Fibroblast of pulmonary artery (primary cell): ENCODE measurements at regions not wholly inside any gene's neighbourhood (a gene's known extent, or its start where the extent isn't known, plus 50 kb on each side); places are given as distances from the start of the nearest gene placed in this dataset.

Experiments used
- DNase-seq: peaks from one replicate; pipeline ENCODE4 v3.0.0-alpha.2; 2010; ENCODE audit warnings: low read depth
- H3K4me3 ChIP-seq: replicated peaks from 2 replicates; pipeline ENCODE4 v1.5.1; 2011; ENCODE audit warnings: low read depth, mild to moderate bottlenecking, control low read depth, low read length, moderate library complexity
- CTCF ChIP-seq: IDR thresholded peaks from 2 replicates; pipeline ENCODE4 v1.5.1; 2011; ENCODE audit warnings: mild to moderate bottlenecking, control low read depth, low read length, inconsistent platforms; ENCODE audit errors: missing control alignments

GRCh38 chr2:58991357-58991756, 750.2 kb upstream of the FANCL start:
- H3K4me3 ChIP-seq, result no peak overlapping the region
- no peak for TF ChIP-seq CTCF
- no peak for DNase-seq

GRCh38 chr2:58985541-58985940, 744.4 kb upstream of the FANCL start:
- no peak for TF ChIP-seq CTCF
- no peak for DNase-seq
- H3K4me3 ChIP-seq, result no peak overlapping the region

- DNase-seq, result no peak
- TF ChIP-seq CTCF, result no peak
- H3K4me3 ChIP-seq, result no peak overlapping the region
These were observed 743.6 kb upstream of the FANCL start for GRCh38 chr2:58984731-58985130.

- no peak for DNase-seq
- no peak overlapping the region for H3K4me3 ChIP-seq
- no peak for TF ChIP-seq CTCF
These were observed 742.0 kb upstream of the FANCL start for GRCh38 chr2:58983111-58983510.

GRCh38 chr2:58981237-58981636, 740.1 kb upstream of the FANCL start:
- DNase-seq, result no peak
- no peak overlapping the region for H3K4me3 ChIP-seq
- no peak for TF ChIP-seq CTCF

- no peak for DNase-seq
- TF ChIP-seq CTCF, result no peak
- no peak overlapping the region for H3K4me3 ChIP-seq
These were observed 735.4 kb upstream of the FANCL start for GRCh38 chr2:58976375-58977071.

- no peak overlapping the region for H3K4me3 ChIP-seq
- no peak for TF ChIP-seq CTCF
- no peak for DNase-seq
These were observed 733.8 kb upstream of the FANCL start for GRCh38 chr2:58974881-58975280.
